Tibial artery (tissue), 4 donors: ENCODE measurements at regions not wholly inside any gene's neighbourhood (a gene's known extent, or its start where the extent isn't known, plus 50 kb on each side); places are given as distances from the start of the nearest gene placed in this dataset.

Source experiments
- DNase-seq, 2 donors: peaks; one replicate each; pipeline ENCODE4 v3.0.0-alpha.2; 2019
- H3K27ac ChIP-seq, 2 donors: fragments of 200-600 bp; sonication (generic) in 1 of 2; 1 replicate in 1 of 2; 2 replicates in 1 of 2; pipeline ENCODE4 v1.5.1; 2018 to 2019; ENCODE audit warnings: mild to moderate bottlenecking in 1 of 2
- H3K27me3 ChIP-seq, 2 donors: fragments of 200-600 bp; sonication (generic) in 1 of 2; one replicate each; pipeline versions ENCODE4 v1.5.1 to v1.6.0; 2016 to 2019
- H3K36me3 ChIP-seq, 3 donors: fragments of 200-600 bp; sonication (generic) in 2 of 3; one replicate each; pipeline ENCODE4 v1.5.1; 2016 to 2019; ENCODE audit warnings: mild to moderate bottlenecking in 2 of 3
- H3K4me1 ChIP-seq, 4 donors: fragments of 200-600 bp; sonication (generic) in 2 of 4; 1 replicate in 3 of 4; 2 replicates in 1 of 4; pipeline ENCODE4 v1.5.1; 2016 to 2019
- H3K4me3 ChIP-seq, 2 donors: fragments of 200-600 bp; sonication (generic) in 1 of 2; 1 replicate in 1 of 2; 2 replicates in 1 of 2; pipeline ENCODE4 v1.5.1; 2018 to 2019; ENCODE audit warnings: mild to moderate bottlenecking in 2 of 2
- H3K9me3 ChIP-seq, 3 donors: fragments of 200-600 bp; sonication (generic) in 1 of 3; one replicate each; pipeline ENCODE4 v1.5.1; 2016 to 2019
- CTCF ChIP-seq, 2 experiments: fragments of 200-600 bp in 1 of 2; fragments of 450-650 bp in 1 of 2; IDR thresholded peaks; one replicate each; pipeline ENCODE4 v1.5.1; 2017 to 2019; ENCODE audit warnings: antibody characterized with exemption in 2 of 2, mild to moderate bottlenecking in 1 of 2, moderate library complexity in 1 of 2
- intact Hi-C: fragments of 100-400 bp; cut with DNase I; formaldehyde crosslinking; loops from one replicate; pipeline ENCODE4 v1.15.0; 2023; ENCODE audit warnings: low total_unique reads

GRCh38 chr10:78426181-78426580 lies 392.5 kb downstream of the RPS24 start:
- no peak for DNase-seq
- TF ChIP-seq CTCF (IDR thresholded peaks at IDR 0.05) = no peak
- Histone ChIP-seq H3K27ac (no peak overlapping the region), H3K9me3 (peaks cover 0 to 6% (median 3%) of the 10 kb centered on the region in 3 donors), H3K27me3 (no peaks in the 10 kb centered on the region), H3K36me3 (no peaks in the 10 kb centered on the region), H3K4me3 (no peak overlapping the region), H3K4me1 (no peaks in the 10 kb centered on the region)
- intact Hi-C loops = no loop called here

- H3K36me3 ChIP-seq = no peaks in the 10 kb centered on the region
- no peak overlapping the region for H3K27ac ChIP-seq
- H3K27me3 ChIP-seq = no peaks in the 10 kb centered on the region
- no peak for DNase-seq
- no peak overlapping the region for H3K4me3 ChIP-seq
- H3K9me3 ChIP-seq = peaks cover 0 to 6% (median 3%) of the 10 kb centered on the region in 3 donors
- intact Hi-C loops = no loop called here
- H3K4me1 ChIP-seq = no peaks in the 10 kb centered on the region
- no peak for TF ChIP-seq CTCF (IDR thresholded peaks at IDR 0.05)
These were observed 393.9 kb downstream of the RPS24 start for GRCh38 chr10:78427497-78428031.

- H3K9me3 ChIP-seq = peaks cover 0 to 6% (median 3%) of the 10 kb centered on the region in 3 donors
- H3K4me1 ChIP-seq = peaks cover 0 to 9% (median 4%) of the 10 kb centered on the region in 4 donors
- H3K36me3 ChIP-seq = no peaks in the 10 kb centered on the region
- H3K27me3 ChIP-seq = no peaks in the 10 kb centered on the region
- no peak for DNase-seq
- H3K27ac ChIP-seq = no peak overlapping the region
- H3K4me3 ChIP-seq = no peak overlapping the region
- TF ChIP-seq CTCF (IDR thresholded peaks at IDR 0.05) = no peak
- intact Hi-C loops = no loop called here
These were observed 394.9 kb downstream of the RPS24 start for GRCh38 chr10:78428579-78428978.

GRCh38 chr10:78429984-78430383 lies 396.3 kb downstream of the RPS24 start:
- TF ChIP-seq CTCF (IDR thresholded peaks at IDR 0.05) = no peak
- Histone ChIP-seq H3K4me1 (peaks cover 0 to 19% (median 11%) of the 10 kb centered on the region in 4 donors), H3K27me3 (no peaks in the 10 kb centered on the region), H3K27ac (no peak overlapping the region), H3K9me3 (peaks cover 0 to 5% (median 3%) of the 10 kb centered on the region in 3 donors), H3K36me3 (no peaks in the 10 kb centered on the region), H3K4me3 (no peak overlapping the region)
- no peak for DNase-seq
- intact Hi-C loops = loop anchor here (5.0 kb wide), 1 partner anchor 767 kb away; no protein-coding TSS in a partner anchor

- no peaks in the 10 kb centered on the region for H3K27me3 ChIP-seq
- no peak for TF ChIP-seq CTCF (IDR thresholded peaks at IDR 0.05)
- no peaks in the 10 kb centered on the region for H3K9me3 ChIP-seq
- peak; percentile 75 to 77 for DNase-seq
- H3K36me3 ChIP-seq = no peaks in the 10 kb centered on the region
- H3K4me3 ChIP-seq = no peak overlapping the region
- H3K27ac ChIP-seq = peak overlapping the region; percentile 2 to 43
- H3K4me1 ChIP-seq = peaks cover 0 to 30% (median 16%) of the 10 kb centered on the region in 4 donors
- intact Hi-C loops = loop anchor here (5.0 kb wide), 1 partner anchor 765 kb away; no protein-coding TSS in a partner anchor
These were observed 398.9 kb downstream of the RPS24 start for GRCh38 chr10:78432583-78432982.
